ENCODE measurements at regions not wholly inside any gene's neighbourhood (a gene's known extent, or its start where the extent isn't known, plus 50 kb on each side); places are given as distances from the start of the nearest gene placed in this dataset.

DNA sequence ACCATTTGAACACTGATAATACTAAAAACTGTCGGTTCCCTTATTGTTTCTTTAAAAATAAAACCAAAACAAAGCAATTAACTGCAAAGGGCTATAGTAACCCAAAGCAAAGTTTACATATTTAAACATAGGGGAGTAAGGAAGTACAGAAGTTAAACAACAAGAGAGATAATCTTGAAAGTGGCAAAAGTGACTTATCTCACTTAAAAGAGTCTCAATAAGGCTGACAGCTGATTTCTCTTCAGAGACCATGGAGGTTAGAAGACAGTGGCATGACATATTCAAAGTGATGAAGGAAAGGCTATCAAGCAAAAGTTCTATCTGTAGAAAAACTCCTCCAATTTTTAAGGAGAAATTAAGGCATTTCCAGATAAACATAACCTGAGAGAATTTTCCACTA lies 233.5 kb upstream of the HDAC9 start:
- DNase-seq, result no peak

DNA sequence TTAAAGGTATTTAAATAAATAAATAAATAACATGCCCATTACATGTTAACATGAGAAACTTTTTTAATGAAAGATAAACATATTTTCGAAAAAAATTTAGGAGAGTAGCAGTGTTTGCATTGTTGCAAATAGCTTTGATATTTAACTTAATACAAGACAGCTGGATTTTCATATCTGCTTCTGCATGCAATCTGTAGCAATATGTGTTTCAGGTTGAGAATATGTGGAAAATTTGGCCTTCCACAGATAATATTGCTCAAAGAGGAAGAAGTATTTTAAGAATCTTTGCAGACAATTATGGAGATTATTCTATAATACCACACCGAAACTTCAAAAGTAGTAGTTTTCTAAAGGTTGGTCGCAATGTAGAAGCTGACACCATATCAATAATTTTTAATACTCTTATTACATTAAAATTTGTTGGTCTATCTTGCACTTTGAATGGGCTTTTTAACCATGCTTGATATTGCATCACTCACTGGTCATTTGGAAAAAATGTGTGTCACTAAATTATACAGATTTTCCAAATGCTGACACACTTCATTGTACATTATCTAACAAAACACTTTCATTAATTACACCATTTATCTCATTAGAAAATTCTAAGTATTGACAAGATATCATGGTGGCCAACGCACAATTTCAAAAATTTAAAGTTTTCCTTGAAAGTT lies 229.8 kb upstream of the HDAC9 start:
- DNase-seq, result no peak

DNA sequence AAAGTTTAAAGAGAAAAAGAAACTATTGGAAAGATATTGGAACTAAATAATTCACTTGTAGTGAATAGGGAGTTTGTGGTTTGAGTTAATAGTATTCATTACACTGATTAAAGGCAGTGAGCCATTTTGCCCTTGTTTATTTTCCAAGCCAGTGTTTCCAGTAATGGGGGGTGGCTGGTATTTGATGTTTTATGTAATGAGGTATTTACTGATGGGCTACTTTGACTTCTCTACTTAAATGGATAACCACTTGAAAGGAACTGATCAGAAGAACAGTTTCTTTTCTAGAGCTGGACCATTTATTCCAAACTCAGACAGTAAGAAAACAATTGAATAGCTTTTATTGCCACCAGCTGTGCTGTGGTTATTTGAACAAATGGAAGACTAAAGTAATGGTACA lies 227.0 kb upstream of the HDAC9 start:
- DNase-seq, result no peak

DNA sequence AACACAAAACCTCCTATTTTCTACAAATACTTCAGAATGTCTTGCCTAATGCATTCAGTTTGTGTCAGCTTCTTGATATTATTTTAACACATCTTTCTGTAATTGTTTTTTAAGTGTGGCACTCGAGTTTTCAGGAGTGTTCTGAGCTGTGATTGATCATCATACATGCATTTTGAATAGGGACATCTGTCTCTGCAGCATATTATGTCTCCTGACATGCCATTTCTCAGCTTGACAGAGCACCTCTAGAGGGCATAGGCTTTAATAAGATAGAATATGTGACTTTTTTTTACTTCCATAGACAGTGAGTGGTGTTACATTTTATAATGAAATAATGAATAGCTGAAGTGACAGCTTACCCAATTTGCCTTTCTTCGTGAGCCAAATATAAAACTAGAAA lies 219.2 kb upstream of the HDAC9 start:
- no peak for DNase-seq

DNA sequence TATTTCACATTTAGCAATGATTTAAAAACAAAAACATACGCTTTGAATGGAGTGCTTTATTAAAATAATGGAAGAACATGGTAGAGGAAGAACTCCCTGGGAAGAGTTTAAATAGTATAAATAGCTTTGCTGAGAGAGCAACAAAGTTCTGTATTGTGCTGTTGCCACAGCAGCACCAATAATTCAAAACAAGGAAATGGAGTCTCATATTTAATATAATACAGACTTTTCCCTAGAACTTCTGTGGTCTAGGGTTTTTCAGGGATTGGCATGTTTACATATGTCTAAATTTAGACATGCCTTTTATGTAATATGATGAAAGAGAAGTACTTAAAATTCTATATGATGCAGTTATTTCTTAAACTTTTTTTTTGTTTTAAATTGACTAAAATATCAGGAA lies 217.2 kb upstream of the HDAC9 start:
- no peak for DNase-seq

DNA sequence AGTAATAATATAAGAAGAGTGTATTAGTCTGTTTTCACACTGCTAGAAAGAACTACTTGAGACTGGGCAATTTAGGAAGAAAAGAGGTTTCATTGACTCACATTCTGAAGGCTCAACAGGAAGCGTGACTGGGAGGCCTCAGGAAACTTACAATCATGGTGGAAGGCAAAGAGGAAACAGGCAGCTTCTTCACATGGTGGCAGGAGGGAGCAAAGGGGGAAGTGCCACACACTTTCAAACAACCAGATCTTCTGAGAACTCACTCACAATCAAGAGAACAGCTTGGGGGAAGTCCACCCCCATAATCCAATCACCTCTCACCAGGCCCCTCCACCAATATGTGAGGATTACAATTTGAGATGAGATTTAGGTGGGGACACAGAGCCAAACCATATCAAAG lies 212.5 kb upstream of the HDAC9 start:
- no peak for DNase-seq

DNA sequence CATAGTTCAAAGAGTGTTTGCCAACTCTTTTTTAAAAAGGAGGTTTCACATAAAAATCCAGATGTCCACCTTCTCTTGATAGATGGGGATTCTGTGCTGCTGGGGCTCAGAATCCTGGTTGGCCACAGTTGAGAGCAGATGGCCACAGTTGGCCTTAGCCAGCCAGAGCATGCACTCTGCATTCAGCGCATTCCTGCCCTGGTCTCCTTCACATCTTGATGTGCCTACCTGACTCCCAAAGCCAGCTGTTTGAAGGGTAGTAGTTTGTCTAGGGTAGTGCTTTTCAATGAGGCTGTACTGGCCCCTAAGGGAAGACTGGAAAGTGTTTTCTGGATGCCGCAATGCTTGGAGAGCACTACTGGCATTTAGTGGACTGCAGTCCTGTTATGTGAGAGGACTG lies 208.1 kb upstream of the HDAC9 start:
- no peak for DNase-seq

DNA sequence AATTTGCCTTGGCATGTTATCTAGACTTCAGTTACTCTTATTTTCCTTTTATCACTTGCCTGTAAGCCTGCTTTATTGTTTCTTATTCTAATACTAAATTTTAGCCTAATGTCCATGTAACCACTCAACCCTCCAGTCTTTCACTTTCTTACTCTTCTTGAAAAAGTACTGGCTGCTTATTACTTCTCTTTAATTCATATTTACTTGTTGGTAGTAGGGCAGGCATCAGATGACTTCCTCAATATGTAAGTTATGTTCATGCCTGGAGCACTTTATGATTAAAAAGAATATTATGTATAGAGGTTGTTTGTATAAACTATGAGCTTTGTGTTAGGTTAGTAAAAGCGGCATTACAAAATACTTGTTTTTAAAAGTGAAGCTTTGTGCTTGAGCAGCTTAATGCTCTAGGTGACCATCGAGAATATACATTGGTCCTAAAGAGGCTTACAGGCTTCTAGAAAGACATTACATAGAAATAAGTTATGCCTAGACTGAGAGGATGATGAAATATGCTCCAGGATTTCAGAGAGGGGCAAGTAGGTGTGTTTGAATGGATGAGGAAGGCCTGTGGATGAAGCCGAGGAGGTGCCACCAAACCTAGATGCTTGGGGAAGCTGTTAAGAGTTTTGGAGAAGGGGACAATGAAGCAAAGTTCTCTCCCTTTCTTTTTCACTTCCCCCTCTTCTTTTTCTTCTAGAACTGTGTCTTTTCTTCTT lies 207.1 kb upstream of the HDAC9 start:
- DNase-seq, result no peak

DNA sequence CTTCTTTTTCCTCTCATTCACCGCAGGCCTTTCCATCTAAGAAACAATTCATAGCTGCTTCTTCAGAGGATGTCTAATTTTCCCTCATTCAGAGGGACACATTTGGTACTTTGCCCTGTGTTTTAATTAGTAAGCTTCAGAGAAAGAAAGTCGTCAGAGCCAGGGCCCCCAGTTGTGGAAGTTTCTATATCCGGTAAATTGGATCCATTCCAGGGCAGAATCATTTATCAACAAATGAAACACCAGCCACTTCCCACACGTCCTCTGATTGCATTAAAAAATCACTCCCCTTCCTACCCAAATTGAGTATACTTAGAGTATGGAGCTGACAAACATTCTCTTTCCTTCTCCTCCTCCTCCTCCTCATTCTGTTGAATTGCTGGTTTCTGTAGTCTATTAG lies 205.8 kb upstream of the HDAC9 start:
- no peak for DNase-seq

DNA sequence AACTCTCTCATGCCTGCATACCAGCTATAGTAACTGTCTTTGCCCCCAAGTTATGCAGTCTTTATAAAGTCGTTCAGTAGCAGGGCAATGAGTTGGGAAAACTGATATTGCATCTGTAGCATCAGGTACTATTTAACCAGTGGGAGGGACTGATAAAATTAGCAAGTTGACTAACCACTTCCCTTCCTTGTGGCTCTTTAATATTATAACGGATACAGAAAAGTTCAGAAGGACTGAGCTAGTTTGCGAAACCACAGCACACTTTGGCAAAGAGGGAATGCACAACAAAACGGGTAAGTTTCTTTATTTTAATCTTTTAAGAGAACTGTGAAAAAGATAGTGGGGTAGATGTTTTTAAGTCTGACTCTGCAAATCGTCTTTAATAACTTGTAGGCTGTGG lies 205.3 kb upstream of the HDAC9 start:
- DNase-seq, result peak in 1 of 5 experiments; percentile 4

DNA sequence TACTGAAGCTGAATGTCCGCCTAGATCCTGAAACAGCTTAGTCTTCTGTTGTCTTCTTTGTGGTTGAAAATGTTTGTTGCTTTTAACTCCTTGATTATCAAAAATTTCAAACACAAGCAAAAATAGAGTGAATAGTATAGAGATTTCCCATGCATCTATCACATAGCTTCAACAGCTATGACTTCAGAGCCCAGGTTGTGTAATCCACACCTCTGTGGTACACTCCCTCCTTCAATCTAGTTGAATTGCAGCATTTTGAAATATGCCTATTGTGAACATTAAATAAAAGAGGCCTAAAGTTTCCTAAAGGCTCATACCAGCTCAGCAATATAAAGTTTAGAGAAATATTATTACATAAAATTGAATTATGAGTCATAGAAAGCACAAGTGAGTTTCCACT lies 204.7 kb upstream of the HDAC9 start:
- DNase-seq, result no peak

DNA sequence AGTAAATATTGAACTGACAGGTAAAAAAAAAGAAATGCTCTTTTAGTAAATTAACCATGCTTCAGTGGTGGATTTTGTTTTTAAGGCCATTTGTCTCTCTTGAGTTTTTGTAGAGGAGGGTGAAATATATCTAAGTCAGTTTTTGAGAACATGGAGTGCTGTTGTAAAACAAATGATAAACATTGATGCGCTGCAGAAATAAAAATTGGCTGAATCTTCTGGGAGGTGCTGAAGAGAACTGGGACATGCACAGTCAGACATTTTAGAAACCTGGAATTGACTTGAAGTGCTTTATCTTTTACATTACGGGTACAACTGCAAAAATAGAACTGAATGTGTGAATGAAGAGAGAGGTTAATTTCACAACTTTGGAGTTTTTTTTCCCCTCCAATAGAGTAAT lies 203.0 kb upstream of the HDAC9 start:
- no peak for DNase-seq

DNA sequence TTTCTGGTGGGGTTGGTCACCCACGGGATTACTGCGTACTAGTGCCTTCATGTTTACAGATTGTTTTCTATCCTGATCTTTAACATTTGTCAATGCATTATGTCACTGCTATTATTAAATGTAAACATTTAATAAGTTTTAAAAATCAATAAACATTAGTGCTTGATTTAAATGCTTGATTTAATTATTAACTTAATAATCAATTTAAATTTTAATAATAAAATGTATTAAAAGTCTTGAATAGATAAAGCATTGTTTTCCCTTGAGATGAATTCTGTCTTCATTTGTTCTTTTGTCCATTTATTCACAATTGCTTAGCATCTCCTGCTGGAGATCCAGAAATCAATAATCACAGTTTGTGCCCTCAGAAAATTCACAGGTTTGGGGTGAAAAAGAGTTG lies 201.8 kb upstream of the HDAC9 start:
- no peak for DNase-seq

DNA sequence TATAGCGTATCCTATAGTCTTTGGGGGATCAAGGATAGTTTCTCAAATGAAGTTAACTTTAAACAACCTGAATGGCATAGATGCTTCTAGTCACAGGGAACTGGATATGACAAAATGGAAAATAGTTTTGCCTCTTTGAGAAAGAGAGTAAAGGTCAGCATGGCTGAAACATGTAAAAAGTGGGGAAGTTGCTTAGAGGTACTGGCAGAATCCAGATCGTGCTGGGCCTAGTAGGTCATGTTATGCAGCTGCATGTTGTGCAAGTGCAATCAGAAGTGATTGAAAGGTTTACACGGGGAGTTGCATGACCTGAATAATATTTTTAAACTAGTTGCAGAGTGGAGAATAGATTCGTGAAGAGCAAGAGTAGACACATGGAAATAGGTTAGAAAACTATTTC lies 201.1 kb upstream of the HDAC9 start:
- DNase-seq, result no peak

DNA sequence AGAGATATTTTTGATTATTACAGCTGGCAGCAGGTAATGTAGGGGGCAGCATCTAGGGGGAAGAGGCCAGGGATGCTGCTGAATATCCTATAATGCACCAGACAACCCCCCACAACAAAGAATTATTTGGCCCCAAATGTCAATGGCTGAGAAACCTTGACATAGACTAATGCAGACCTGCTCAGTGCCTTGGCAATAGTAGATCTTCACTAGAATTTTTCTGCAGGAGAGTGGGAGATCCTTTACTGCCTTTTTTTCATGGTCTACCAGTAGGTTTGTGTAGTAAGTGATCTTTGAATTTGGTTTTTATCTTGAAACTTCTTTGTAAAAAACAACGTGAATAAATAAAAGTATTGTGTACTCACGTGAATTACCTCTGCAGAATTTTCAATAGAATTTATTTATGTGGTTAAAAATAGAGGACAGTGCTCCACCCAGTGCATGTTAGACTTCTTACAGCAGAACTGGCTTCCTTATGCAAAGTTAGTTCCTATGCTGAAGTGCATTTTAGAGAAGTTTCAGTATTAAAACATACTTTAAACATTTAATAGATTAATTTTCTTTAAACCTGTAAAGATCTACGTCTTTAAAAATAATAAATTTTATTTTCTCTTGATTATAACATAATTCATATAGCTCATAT lies 199.6 kb upstream of the HDAC9 start:
- DNase-seq, result no peak

DNA sequence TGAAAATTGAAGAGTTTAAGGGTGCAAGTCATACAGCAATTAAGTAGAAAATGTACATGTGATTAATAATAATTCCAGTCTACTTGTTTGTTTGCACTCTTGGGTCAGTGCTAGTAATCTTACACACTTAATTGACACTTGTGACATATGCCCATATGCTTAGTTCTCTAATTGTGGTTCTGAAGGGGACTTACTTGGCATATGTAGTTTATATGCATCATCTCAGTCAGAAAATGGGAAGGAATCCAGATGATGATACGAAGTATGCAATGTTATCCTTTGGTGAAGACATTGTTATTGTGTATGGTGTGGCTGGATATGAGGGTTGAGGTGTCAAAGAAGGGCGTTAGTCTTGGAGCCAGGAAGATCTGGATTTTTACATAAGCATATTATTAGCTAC lies 193.5 kb upstream of the HDAC9 start:
- no peak for DNase-seq

DNA sequence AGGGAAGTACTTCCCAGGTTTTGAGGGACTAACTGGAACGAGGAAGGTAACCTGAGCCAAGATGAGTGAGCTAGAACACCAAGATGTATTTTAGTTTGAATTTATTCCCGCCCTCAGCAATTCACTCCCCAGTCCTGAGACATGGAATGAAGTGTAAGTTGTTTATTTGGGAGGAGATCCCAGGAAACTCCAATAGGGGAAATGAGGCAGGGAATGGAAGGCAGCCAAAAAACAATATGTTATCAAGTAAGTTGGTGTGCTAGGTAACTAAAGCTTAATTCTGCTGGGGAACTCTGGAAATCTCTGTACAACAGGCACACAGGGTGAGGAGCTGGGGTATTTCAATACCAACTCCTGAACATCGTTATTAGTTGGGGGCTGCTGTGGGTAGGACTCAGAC lies 189.7 kb upstream of the HDAC9 start:
- DNase-seq, result no peak

DNA sequence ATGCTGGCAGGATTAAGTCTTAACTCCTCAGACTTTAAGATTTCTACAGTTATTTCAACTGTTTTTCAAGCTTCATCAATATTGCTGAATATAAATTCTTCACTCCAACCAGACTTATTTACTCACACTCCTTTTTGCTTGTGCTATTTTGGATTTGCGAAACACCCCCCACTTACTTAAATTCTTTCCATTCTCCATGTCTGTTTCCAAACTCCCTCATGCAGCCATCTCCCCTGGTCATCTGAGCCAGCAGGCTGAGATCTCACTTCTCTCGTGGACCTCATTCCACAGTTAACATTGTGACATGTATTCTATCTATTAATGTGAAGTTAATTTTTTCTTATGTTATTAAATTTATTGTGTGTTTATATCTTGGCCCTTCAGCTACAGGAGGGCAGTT lies 188.9 kb upstream of the HDAC9 start:
- no peak for DNase-seq

DNA sequence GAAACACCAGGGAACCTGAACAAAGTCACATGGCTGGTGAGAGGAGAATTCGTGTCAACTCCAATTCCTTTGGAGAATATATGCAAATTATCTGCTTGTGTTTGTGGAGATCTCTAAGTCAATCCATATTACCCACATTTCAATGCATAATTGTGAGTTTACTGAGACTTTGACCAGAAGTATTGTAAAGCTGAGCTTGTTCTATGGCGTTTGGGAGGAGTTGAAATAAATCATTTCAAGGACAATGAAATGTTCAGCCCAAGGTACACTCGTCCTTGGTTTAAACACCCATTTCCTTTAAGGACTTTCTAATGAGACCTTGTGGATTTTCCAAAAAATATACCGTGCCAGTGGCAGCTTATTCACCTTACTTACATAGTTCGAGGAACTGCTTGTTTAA lies 186.6 kb upstream of the HDAC9 start:
- DNase-seq, result no peak

DNA sequence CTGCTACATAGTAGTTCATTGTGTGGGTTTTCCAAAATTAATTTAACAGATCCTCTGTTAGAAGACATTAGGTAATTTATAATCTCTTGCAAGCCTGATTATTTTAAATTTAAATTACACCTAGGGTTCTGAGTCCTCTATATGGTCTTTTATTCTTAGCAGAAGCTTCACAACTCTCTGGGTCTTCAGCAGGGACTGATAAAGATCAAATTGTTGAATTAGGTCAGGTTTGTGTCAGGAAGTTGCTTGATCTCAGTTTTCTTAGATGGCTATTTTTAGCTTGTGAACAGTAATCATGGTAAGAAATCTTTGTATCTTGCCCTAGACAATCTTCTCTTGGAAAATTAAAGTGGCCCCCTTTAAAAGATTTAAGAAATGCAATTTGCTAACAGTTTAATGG lies 183.1 kb upstream of the HDAC9 start:
- no peak for DNase-seq

DNA sequence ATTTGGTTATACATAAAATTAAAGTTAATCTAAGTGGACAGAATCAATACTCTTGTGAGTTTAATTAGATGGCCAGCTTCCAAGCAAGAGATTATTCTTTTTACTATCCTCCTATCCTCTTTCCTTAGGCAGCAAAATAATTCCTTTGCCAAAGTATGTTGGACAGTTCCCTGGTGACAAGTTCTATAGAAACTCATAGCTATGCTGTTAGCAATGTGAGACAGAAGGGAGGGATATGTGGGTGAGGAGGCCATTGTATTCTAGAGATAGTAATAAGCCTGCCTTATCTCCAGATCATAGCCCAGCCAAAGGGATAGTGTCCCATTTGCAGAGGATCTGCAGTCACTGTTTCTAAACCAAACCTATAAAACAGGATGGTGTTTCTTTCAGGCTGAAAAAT lies 181.6 kb upstream of the HDAC9 start:
- no peak for DNase-seq

DNA sequence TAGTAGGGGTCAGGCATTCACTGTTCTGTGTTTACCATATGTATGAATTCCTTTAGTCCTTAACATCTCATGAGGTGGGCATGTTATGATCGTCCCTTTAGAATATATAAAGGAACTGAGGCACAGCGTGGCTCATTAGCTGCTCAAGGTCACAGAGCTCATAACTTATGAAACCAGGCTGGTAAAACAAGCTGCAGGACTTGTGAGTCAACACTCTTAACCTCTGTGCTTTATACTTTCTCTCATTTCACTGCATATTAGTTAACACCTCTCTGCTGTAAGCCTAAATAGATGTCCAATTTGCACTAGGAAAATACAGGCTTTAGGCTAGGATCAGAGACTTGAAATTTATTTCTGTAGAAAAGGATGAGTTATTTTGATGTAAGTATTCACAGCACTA lies 180.3 kb upstream of the HDAC9 start:
- no peak for DNase-seq

DNA sequence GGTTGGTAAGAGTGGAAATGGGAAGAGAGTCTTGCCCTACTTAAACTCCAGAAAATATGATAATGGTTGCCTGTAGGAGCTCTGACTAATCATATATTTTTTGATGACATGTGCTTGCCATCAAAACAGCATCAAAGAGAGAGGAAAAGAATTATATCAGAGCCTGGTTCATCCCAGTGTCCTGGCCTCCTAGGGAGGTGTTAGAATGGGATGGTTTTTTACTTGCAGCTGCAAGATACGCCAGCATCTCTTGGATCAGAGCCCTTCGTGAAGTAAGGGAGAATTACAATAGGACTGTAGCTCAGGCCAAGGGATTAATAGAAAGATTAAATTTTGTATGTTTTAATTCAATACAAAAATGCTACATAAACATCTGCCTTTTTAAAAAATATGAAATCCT lies 177.6 kb upstream of the HDAC9 start:
- no peak for DNase-seq

DNA sequence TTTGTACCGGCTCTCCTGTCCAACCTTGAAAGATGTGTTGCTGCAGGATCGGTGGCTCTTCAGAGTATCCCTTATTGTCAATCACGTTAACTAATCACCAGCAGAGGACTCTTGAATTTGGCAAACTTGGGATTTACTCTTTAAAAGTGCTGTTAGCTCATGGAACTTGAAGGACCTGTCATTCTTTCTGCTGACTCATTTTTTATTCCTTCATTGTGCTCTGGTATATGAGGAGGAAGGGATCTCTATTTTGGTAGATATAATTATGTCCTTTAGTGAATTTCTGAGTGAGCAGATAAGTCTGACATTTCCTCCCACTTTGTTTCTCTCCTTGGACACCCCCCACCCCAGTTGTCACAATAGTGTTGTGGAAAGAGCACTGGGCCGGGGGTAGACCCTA lies 175.1 kb upstream of the HDAC9 start:
- no peak for DNase-seq
